IMR-90 (cell line): ENCODE measurements at regions not wholly inside any gene's neighbourhood (a gene's known extent, or its start where the extent isn't known, plus 50 kb on each side); places are given as distances from the start of the nearest gene placed in this dataset.

Experiments
- ATAC-seq: fragments of 200-7000 bp; cut with Tn5 transposase; 2 replicates; pipeline ENCODE4 v1.9.1; 2020; ENCODE audit warnings: low read depth, mild to moderate bottlenecking, moderate library complexity
- BruUV-seq: library from RNA; stranded (reverse); fragments of 400-500 nt; replicated peaks from 2 replicates; lab custom pipeline; 2021; lab: Mats Ljungman, UMichigan
- CTCF ChIA-PET: fragments of 300-600 bp; formaldehyde crosslinking; extraction: SDS; loops from one replicate; lab custom pipeline; 2021; ENCODE audit warnings: antibody characterized with exemption; lab: Yijun Ruan, JAX
- POLR2A ChIA-PET: fragments of 300-600 bp; sonication (Branson Sonifier 250); formaldehyde crosslinking; loops from one replicate; lab custom pipeline; 2022; ENCODE audit warnings: antibody characterized with exemption; ENCODE audit not compliant: unreplicated experiment; lab: Charles Lee
- DNase-seq: peaks from one replicate; pipeline ENCODE4 v3.0.0; 2013
- H2AFZ ChIP-seq: replicated peaks from 2 replicates; pipeline ENCODE3; 2013; ENCODE audit warnings: low read length, mild to moderate bottlenecking; ENCODE audit not compliant: poor library complexity
- H2AK5ac ChIP-seq: 2 replicates; pipeline ENCODE4 v1.6.1; 2013; ENCODE audit warnings: low read depth, low read length, inconsistent platforms
- H2AK9ac ChIP-seq: replicated peaks from 2 replicates; pipeline ENCODE3; 2013; ENCODE audit warnings: mild to moderate bottlenecking, low read depth, low read length, moderate library complexity; ENCODE audit not compliant: poor library complexity
- H2BK120ac ChIP-seq: 2 replicates; pipeline ENCODE4 v1.6.1; 2013; ENCODE audit warnings: low read depth, low read length, inconsistent platforms
- H2BK15ac ChIP-seq: 3 replicates; pipeline ENCODE4 v1.6.1; 2013; ENCODE audit warnings: low read depth, low read length, inconsistent platforms
- H2BK20ac ChIP-seq: 2 replicates; pipeline ENCODE4 v1.6.1; 2013; ENCODE audit warnings: low read depth, mild to moderate bottlenecking, inconsistent platforms, low read length, moderate library complexity
- H2BK5ac ChIP-seq: 2 replicates; pipeline ENCODE4 v1.6.1; 2013; ENCODE audit warnings: mild to moderate bottlenecking, low read depth, low read length, inconsistent platforms; ENCODE audit not compliant: poor library complexity, severe bottlenecking
- H3K14ac ChIP-seq: replicated peaks from 2 replicates; pipeline ENCODE4 v1.6.1; 2013; ENCODE audit warnings: low read depth, low read length, inconsistent platforms
- H3K18ac ChIP-seq: 2 replicates; pipeline ENCODE4 v1.6.1; 2013; ENCODE audit warnings: low read depth, low read length, control low read depth
- H3K23ac ChIP-seq: 2 replicates; pipeline ENCODE4 v1.6.1; 2013; ENCODE audit warnings: low read depth, low read length, inconsistent platforms
- H3K27ac ChIP-seq: 2 replicates; pipeline ENCODE4 v1.5.1; 2013; ENCODE audit warnings: mild to moderate bottlenecking, control low read depth, low read length; ENCODE audit not compliant: insufficient read depth
- H3K27me3 ChIP-seq: 2 replicates; pipeline ENCODE4 v1.6.1; 2013; ENCODE audit warnings: low read length; ENCODE audit not compliant: control insufficient read depth, insufficient read depth
- H3K36me3 ChIP-seq: 2 replicates; pipeline ENCODE4 v1.6.1; 2013; ENCODE audit warnings: low read length, mixed read lengths; ENCODE audit not compliant: control insufficient read depth, insufficient read depth
- H3K4ac ChIP-seq: 2 replicates; pipeline ENCODE4 v1.6.1; 2013; ENCODE audit warnings: low read depth, low read length, inconsistent platforms
- H3K4me1 ChIP-seq: 2 replicates; pipeline ENCODE4 v1.6.1; 2013; ENCODE audit warnings: low read length, mixed read lengths; ENCODE audit not compliant: control insufficient read depth, insufficient read depth
- H3K4me2 ChIP-seq: 2 replicates; pipeline ENCODE4 v1.6.1; 2013; ENCODE audit warnings: low read depth, mild to moderate bottlenecking, control low read depth, low read length, moderate library complexity
- H3K4me3 ChIP-seq: 2 replicates; pipeline ENCODE4 v1.5.1; 2013; ENCODE audit warnings: low read depth, mild to moderate bottlenecking, control low read depth, low read length, moderate library complexity; ENCODE audit not compliant: insufficient read depth
- H3K56ac ChIP-seq: 2 replicates; pipeline ENCODE4 v1.6.1; 2013; ENCODE audit warnings: low read length, inconsistent platforms; ENCODE audit not compliant: insufficient read depth; ENCODE audit errors: extremely low read depth
- H3K79me1 ChIP-seq, 2 experiments: 2 replicates each; pipeline ENCODE4 v1.6.1; 2013; ENCODE audit warnings: low read length in 2 of 2, inconsistent platforms in 1 of 2, low read depth in 1 of 2
- H3K9ac ChIP-seq: 2 replicates; pipeline ENCODE4 v1.6.1; 2013; ENCODE audit warnings: low read depth, low read length, control low read depth
- H3K9me1 ChIP-seq: 2 replicates; pipeline ENCODE4 v1.6.1; 2013; ENCODE audit warnings: low read length, inconsistent platforms; ENCODE audit not compliant: insufficient read depth
- H3K9me3 ChIP-seq: 2 replicates; pipeline ENCODE4 v1.6.1; 2013; ENCODE audit warnings: low read length; ENCODE audit not compliant: control insufficient read depth, insufficient read depth
- H4K20me1 ChIP-seq: 2 replicates; pipeline ENCODE4 v1.6.1; 2013; ENCODE audit warnings: low read length, inconsistent platforms; ENCODE audit not compliant: insufficient read depth
- H4K5ac ChIP-seq: 2 replicates; pipeline ENCODE4 v1.6.1; 2013; ENCODE audit warnings: mild to moderate bottlenecking, low read depth, low read length, control low read depth
- H4K8ac ChIP-seq, 2 experiments: 2 replicates each; pipeline ENCODE4 v1.6.1; 2013; ENCODE audit warnings: low read depth in 2 of 2, low read length in 2 of 2, control low read depth in 1 of 2, inconsistent platforms in 1 of 2
- H4K91ac ChIP-seq: 2 replicates; pipeline ENCODE4 v1.6.1; 2013; ENCODE audit warnings: low read depth, low read length, inconsistent platforms; ENCODE audit not compliant: insufficient read depth
- BHLHE40 ChIP-seq: fragments of 150-350 bp; IDR thresholded peaks from 2 replicates; pipeline ENCODE4 v1.6.1; 2016; ENCODE audit warnings: mild to moderate bottlenecking, low read depth, low read length
- CEBPB ChIP-seq: IDR thresholded peaks from 2 replicates; pipeline ENCODE4 v1.6.1; 2012; ENCODE audit warnings: low read depth, low read length, improper control_type of control experiment
- CHD1 ChIP-seq: IDR thresholded peaks from 2 replicates; pipeline ENCODE4 v1.6.1; 2012; ENCODE audit warnings: low read depth, low read length, improper control_type of control experiment
- CTCF ChIP-seq: conservative IDR thresholded peaks from 2 replicates; pipeline ENCODE4 v1.5.1; 2012; ENCODE audit warnings: mild to moderate bottlenecking, low read depth, low read length, improper control_type of control experiment
- ELK1 ChIP-seq: fragments of 150-350 bp; IDR thresholded peaks from 2 replicates; pipeline ENCODE4 v1.6.1; 2016; ENCODE audit warnings: low read depth, mild to moderate bottlenecking, low read length, moderate library complexity, borderline replicate concordance
- MAZ ChIP-seq: IDR thresholded peaks from 2 replicates; pipeline ENCODE4 v1.6.1; 2012; ENCODE audit warnings: low read depth, mild to moderate bottlenecking, low read length, improper control_type of control experiment, moderate library complexity, borderline replicate concordance
- MXI1 ChIP-seq: IDR thresholded peaks from 2 replicates; pipeline ENCODE4 v1.6.1; 2012; ENCODE audit warnings: low read depth, mild to moderate bottlenecking, low read length, moderate library complexity, borderline replicate concordance
- NFE2L2 ChIP-seq: fragments of 150-350 bp; IDR thresholded peaks from 2 replicates; pipeline ENCODE4 v1.6.1; 2016; ENCODE audit warnings: low read depth, mild to moderate bottlenecking, low read length
- POLR2A ChIP-seq: IDR thresholded peaks from 2 replicates; pipeline ENCODE4 v1.6.1; 2012; ENCODE audit warnings: mild to moderate bottlenecking, low read depth, low read length
- RAD21 ChIP-seq: IDR thresholded peaks from 2 replicates; pipeline ENCODE4 v1.6.1; 2012; ENCODE audit warnings: low read length, improper control_type of control experiment
- RCOR1 ChIP-seq: IDR thresholded peaks from 2 replicates; pipeline ENCODE4 v1.6.1; 2012; ENCODE audit warnings: mild to moderate bottlenecking, low read length, improper control_type of control experiment; ENCODE audit not compliant: insufficient replicate concordance
- RFX5 ChIP-seq: IDR thresholded peaks from 2 replicates; pipeline ENCODE4 v1.8.0; 2012; ENCODE audit warnings: low read depth, mild to moderate bottlenecking, low read length, moderate library complexity
- USF2 ChIP-seq: fragments of 150-350 bp; IDR thresholded peaks from 2 replicates; pipeline ENCODE4 v1.6.1; 2017; ENCODE audit warnings: mild to moderate bottlenecking, antibody characterized with exemption, low read length, low read depth
- WGBS, 2 experiments: methylation state at CpG; one replicate each; pipeline versions ENCODE4 v1.1.5 to v1.1.7; 2013; ENCODE audit warnings: missing lambda C conversion rate in 2 of 2; ENCODE audit not compliant: insufficient read length in 1 of 2; ENCODE audit errors: extremely low coverage in 2 of 2; 5-methylcytosine and 5-hydroxymethylcytosine counted together
- dilution Hi-C: fragments of 300-500 bp; cut with HindIII; formaldehyde crosslinking; loops from one replicate; pipeline ENCODE4 v1.14.3; 2018; ENCODE audit warnings: low sequenced_read_pairs; ENCODE audit not compliant: unreplicated experiment
- in situ Hi-C: fragments of 300-500 bp; cut with MboI; formaldehyde crosslinking; loops from 3 replicates; pipeline ENCODE4 v1.14.3; 2019; ENCODE audit warnings: low sequenced_read_pairs, inconsistent platforms, mixed read lengths
- intact Hi-C: fragments of 100-400 bp; cut with micrococcal nuclease; formaldehyde crosslinking; loops from 2 replicates; pipeline ENCODE4 v1.10.0; 2022

- Histone ChIP-seq H2AK9ac (no peak overlapping the region), H3K4me1 (peaks cover 4% of the 10 kb centered on the region), H3K56ac (no peak overlapping the region), H3K79me1 (no peaks in the 10 kb centered on the region), H4K91ac (no peak overlapping the region), H3K4ac (no peak overlapping the region), H2BK15ac (no peak overlapping the region), H3K14ac (no peak overlapping the region), H4K5ac (no peak overlapping the region), H2BK5ac (no peak overlapping the region), H3K9ac (no peak overlapping the region), H2BK120ac (no peak overlapping the region), H2AFZ (no peak overlapping the region), H3K4me2 (no peak overlapping the region), H3K27ac (no peak overlapping the region), H3K36me3 (no peaks in the 10 kb centered on the region), H4K20me1 (no peaks in the 10 kb centered on the region), H4K8ac (no peak overlapping the region), H3K9me3 (no peaks in the 10 kb centered on the region), H3K4me3 (no peak overlapping the region), H2BK20ac (no peak overlapping the region), H2AK5ac (no peak overlapping the region), H3K27me3 (peaks cover 5% of the 10 kb centered on the region), H3K9me1 (peaks cover 4% of the 10 kb centered on the region), H3K18ac (no peak overlapping the region), H3K23ac (no peak overlapping the region)
- ATAC-seq, result no peak
- ChIA-PET CTCF (no interaction called here), POLR2A (no interaction called here)
- no peak for DNase-seq
- intact Hi-C loops, result no loop called here
- in situ Hi-C loops, result no loop called here
- dilution Hi-C loops, result no loop called here
- no TSS peak for BruUV-seq
- TF ChIP-seq CTCF (no peak), MXI1 (no peak), NFE2L2 (no peak), ELK1 (no peak), CHD1 (no peak), RAD21 (no peak), RCOR1 (no peak), CEBPB (no peak), RFX5 (no peak), BHLHE40 (no peak), POLR2A (no peak), MAZ (no peak), USF2 (no peak)
- WGBS, 2 experiments, result no CpG with 5 or more reads among the region's 2 CpGs
Measured at GRCh38 chr13:44283600-44283999, 90.0 kb upstream of the SERP2 start.
